ENCODE measurements at regions not wholly inside any gene's neighbourhood (a gene's known extent, or its start where the extent isn't known, plus 50 kb on each side); places are given as distances from the start of the nearest gene placed in this dataset.

GRCh38 chr14:47790477-47790876 is 115.1 kb upstream of the MDGA2 start:
- TF ChIP-seq YY1 (IDR thresholded peaks at IDR 0.05; ENCODE audit: insufficient read depth, insufficient read length) (no peak), SUZ12 (IDR thresholded peaks at IDR 0.05; ENCODE audit: extremely low read depth, insufficient read depth, insufficient read length) (no peak), ZNF274 (IDR thresholded peaks at IDR 0.05; ENCODE audit: low read depth, low read length) (no peak)
